Endometrium (tissue), 2 donors: ENCODE measurements at regions not wholly inside any gene's neighbourhood (a gene's known extent, or its start where the extent isn't known, plus 50 kb on each side); places are given as distances from the start of the nearest gene placed in this dataset.
"Not testable (repeated sequence)": the region's sequence is repeated elsewhere in the genome, so short reads cannot be mapped to it uniquely, and the experiment has no call there.

Experiments used
- FAIRE-seq: peaks from 2 replicates; lab custom pipeline; 2012; peaks lifted over from hg19 to GRCh38; lab: Jason Lieb, UNC
- donor health status: control.
- donor health status: control.

- no peak for FAIRE-seq
These were observed 454.9 kb downstream of the PRR16 start for GRCh38 chr5:120919017-120919416.

- FAIRE-seq, result no peak
These were observed 458.9 kb downstream of the PRR16 start for GRCh38 chr5:120923026-120923425.

GRCh38 chr5:120926471-120926870, 462.4 kb downstream of the PRR16 start:
- no peak for FAIRE-seq

- FAIRE-seq, result no peak
These were observed 463.9 kb downstream of the PRR16 start for GRCh38 chr5:120927950-120928530.

GRCh38 chr5:120932480-120932879, 468.4 kb downstream of the PRR16 start:
- FAIRE-seq, result no peak

GRCh38 chr5:120934031-120934430, 469.9 kb downstream of the PRR16 start:
- FAIRE-seq, result no peak

- no peak for FAIRE-seq
These were observed 472.6 kb downstream of the PRR16 start for GRCh38 chr5:120936652-120937051.

- FAIRE-seq, result no peak
These were observed 474.5 kb downstream of the PRR16 start for GRCh38 chr5:120938604-120939003.

GRCh38 chr5:120942596-120943350, 478.7 kb downstream of the PRR16 start:
- FAIRE-seq, result no peak

- FAIRE-seq, result not testable (repeated sequence)
These were observed 485.5 kb downstream of the PRR16 start for GRCh38 chr5:120949596-120949995.

- not testable (repeated sequence) for FAIRE-seq
These were observed 489.3 kb downstream of the PRR16 start for GRCh38 chr5:120953445-120953844.

- no peak for FAIRE-seq
These were observed 490.2 kb downstream of the PRR16 start for GRCh38 chr5:120954255-120954654.

- FAIRE-seq, result no peak
These were observed 491.7 kb downstream of the PRR16 start for GRCh38 chr5:120955795-120956194.

- no peak for FAIRE-seq
These were observed 494.9 kb downstream of the PRR16 start for GRCh38 chr5:120958877-120959485.

GRCh38 chr5:120960510-120960909, 496.4 kb downstream of the PRR16 start:
- FAIRE-seq, result no peak

- no peak for FAIRE-seq
These were observed 503.3 kb downstream of the PRR16 start for GRCh38 chr5:120967366-120967765.

GRCh38 chr5:120974690-120975089, 510.6 kb downstream of the PRR16 start:
- FAIRE-seq, result no peak

GRCh38 chr5:120982351-120982750, 518.3 kb downstream of the PRR16 start:
- FAIRE-seq, result no peak

GRCh38 chr5:120985526-120985925, 521.4 kb downstream of the PRR16 start:
- no peak for FAIRE-seq

- FAIRE-seq, result no peak
These were observed 524.4 kb downstream of the PRR16 start for GRCh38 chr5:120988491-120988890.

- FAIRE-seq, result no peak
These were observed 524.8 kb downstream of the PRR16 start for GRCh38 chr5:120988941-120989340.

- FAIRE-seq, result no peak
These were observed 527.5 kb downstream of the PRR16 start for GRCh38 chr5:120991569-120991968.

GRCh38 chr5:120994112-120994511, 530.0 kb downstream of the PRR16 start:
- FAIRE-seq, result no peak

GRCh38 chr5:120999550-120999949, 535.5 kb downstream of the PRR16 start:
- no peak for FAIRE-seq
